Lower leg skin (tissue), 3 donors: ENCODE measurements at regions not wholly inside any gene's neighbourhood (a gene's known extent, or its start where the extent isn't known, plus 50 kb on each side); places are given as distances from the start of the nearest gene placed in this dataset.

Source experiments
- POLR2A ChIP-seq, 2 donors: fragments of 450-650 bp; IDR thresholded peaks; one replicate each; pipeline ENCODE4 v1.6.1; 2016 to 2017; ENCODE audit warnings: antibody characterized with exemption in 2 of 2, mild to moderate bottlenecking in 1 of 2, moderate library complexity in 1 of 2
- TF ChIP-seq, protein P1 (sequence below), 3 donors: fragments of 450-650 bp; IDR thresholded peaks; one replicate each; pipeline ENCODE4 v1.5.1; 2016; ENCODE audit warnings: antibody characterized with exemption in 3 of 3, mild to moderate bottlenecking in 3 of 3, moderate library complexity in 2 of 3

DNA sequence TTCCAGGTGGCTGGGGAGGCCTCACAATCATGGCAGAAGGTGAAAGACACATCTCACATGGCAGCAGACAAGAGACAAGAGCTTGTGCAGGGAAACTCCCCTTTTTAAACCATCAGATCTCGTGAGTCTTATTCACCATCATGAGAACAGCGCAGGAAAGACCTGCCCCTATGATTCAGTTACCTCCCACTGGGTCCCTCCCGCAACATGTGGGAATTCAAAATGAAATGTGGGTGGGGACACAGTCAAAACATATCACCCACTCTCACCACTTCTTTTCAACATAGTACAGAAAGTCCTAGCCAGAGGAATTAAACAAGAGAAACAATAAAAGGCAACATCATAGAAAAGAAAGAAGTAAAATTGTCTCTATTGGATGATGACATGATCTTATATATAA, 223.4 kb upstream of the SLC24A2 start:
- TF ChIP-seq, protein P1, sequence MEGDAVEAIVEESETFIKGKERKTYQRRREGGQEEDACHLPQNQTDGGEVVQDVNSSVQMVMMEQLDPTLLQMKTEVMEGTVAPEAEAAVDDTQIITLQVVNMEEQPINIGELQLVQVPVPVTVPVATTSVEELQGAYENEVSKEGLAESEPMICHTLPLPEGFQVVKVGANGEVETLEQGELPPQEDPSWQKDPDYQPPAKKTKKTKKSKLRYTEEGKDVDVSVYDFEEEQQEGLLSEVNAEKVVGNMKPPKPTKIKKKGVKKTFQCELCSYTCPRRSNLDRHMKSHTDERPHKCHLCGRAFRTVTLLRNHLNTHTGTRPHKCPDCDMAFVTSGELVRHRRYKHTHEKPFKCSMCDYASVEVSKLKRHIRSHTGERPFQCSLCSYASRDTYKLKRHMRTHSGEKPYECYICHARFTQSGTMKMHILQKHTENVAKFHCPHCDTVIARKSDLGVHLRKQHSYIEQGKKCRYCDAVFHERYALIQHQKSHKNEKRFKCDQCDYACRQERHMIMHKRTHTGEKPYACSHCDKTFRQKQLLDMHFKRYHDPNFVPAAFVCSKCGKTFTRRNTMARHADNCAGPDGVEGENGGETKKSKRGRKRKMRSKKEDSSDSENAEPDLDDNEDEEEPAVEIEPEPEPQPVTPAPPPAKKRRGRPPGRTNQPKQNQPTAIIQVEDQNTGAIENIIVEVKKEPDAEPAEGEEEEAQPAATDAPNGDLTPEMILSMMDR (IDR thresholded peaks at IDR 0.05): no peak
- TF ChIP-seq POLR2A (IDR thresholded peaks at IDR 0.05): no peak
